Osteocyte (in vitro differentiated cells): ENCODE measurements at regions not wholly inside any gene's neighbourhood (a gene's known extent, or its start where the extent isn't known, plus 50 kb on each side); places are given as distances from the start of the nearest gene placed in this dataset.

ENCODE experiments used
- DNase-seq: peaks from one replicate; pipeline ENCODE4 v3.0.0; 2021; ENCODE audit warnings: mixed read lengths; ENCODE audit not compliant: unreplicated experiment; ENCODE audit errors: extremely low spot score
- H3K27ac Mint-ChIP-seq: one replicate; pipeline ENCODE4 v1.8.0; 2021; ENCODE audit warnings: mild to moderate bottlenecking, mixed read lengths; ENCODE audit not compliant: unreplicated experiment
- H3K27me3 Mint-ChIP-seq: one replicate; pipeline ENCODE4 v1.8.0; 2021; ENCODE audit warnings: mixed read lengths; ENCODE audit not compliant: unreplicated experiment
- H3K36me3 Mint-ChIP-seq: one replicate; pipeline ENCODE4 v1.8.0; 2021; ENCODE audit warnings: mixed read lengths; ENCODE audit not compliant: unreplicated experiment
- H3K4me1 Mint-ChIP-seq: one replicate; pipeline ENCODE4 v1.8.0; 2021; ENCODE audit warnings: mixed read lengths; ENCODE audit not compliant: unreplicated experiment
- H3K4me3 Mint-ChIP-seq: one replicate; pipeline ENCODE4 v1.8.0; 2021; ENCODE audit warnings: mild to moderate bottlenecking, moderate library complexity, mixed read lengths; ENCODE audit not compliant: unreplicated experiment
- H3K9me3 Mint-ChIP-seq: one replicate; pipeline ENCODE4 v1.8.0; 2021; ENCODE audit warnings: mixed read lengths; ENCODE audit not compliant: unreplicated experiment
- CTCF ChIP-seq: fragments of 200-600 bp; sonication (generic); IDR thresholded peaks from 2 replicates; pipeline ENCODE4 v1.5.0; 2021; ENCODE audit warnings: antibody characterized with exemption, mild to moderate bottlenecking, moderate library complexity

- Mint-ChIP-seq H3K4me1 (peaks cover 21% of the 10 kb centered on the region), H3K27me3 (no peaks in the 10 kb centered on the region), H3K9me3 (no peaks in the 10 kb centered on the region), H3K36me3 (no peaks in the 10 kb centered on the region), H3K27ac (no peak overlapping the region), H3K4me3 (no peak overlapping the region)
- no peak for DNase-seq
- no peak for TF ChIP-seq CTCF
Measured at GRCh38 chr2:157168501-157168900, 89.0 kb upstream of the GALNT5 start.

- no peaks in the 10 kb centered on the region for H3K36me3 Mint-ChIP-seq
- no peak for TF ChIP-seq CTCF
- no peak overlapping the region for H3K27ac Mint-ChIP-seq
- no peak overlapping the region for H3K4me3 Mint-ChIP-seq
- H3K9me3 Mint-ChIP-seq, result no peaks in the 10 kb centered on the region
- H3K27me3 Mint-ChIP-seq, result no peaks in the 10 kb centered on the region
- H3K4me1 Mint-ChIP-seq, result peaks cover 33% of the 10 kb centered on the region
- no peak for DNase-seq
Measured at GRCh38 chr2:157169889-157170288, 87.6 kb upstream of the GALNT5 start.

GRCh38 chr2:157170299-157170698, 87.2 kb upstream of the GALNT5 start:
- no peak for TF ChIP-seq CTCF
- H3K4me3 Mint-ChIP-seq, result no peak overlapping the region

GRCh38 chr2:157172239-157172638, 85.3 kb upstream of the GALNT5 start:
- Mint-ChIP-seq H3K27me3 (no peaks in the 10 kb centered on the region), H3K36me3 (no peaks in the 10 kb centered on the region), H3K9me3 (no peaks in the 10 kb centered on the region), H3K4me1 (peaks cover 33% of the 10 kb centered on the region), H3K4me3 (no peak overlapping the region), H3K27ac (no peak overlapping the region)
- DNase-seq, result no peak
- TF ChIP-seq CTCF, result no peak

More at GRCh38 chr2:157170299-157170698, 87.2 kb upstream of the GALNT5 start:
- Mint-ChIP-seq H3K4me1 (peaks cover 33% of the 10 kb centered on the region), H3K27me3 (no peaks in the 10 kb centered on the region), H3K27ac (no peak overlapping the region), H3K9me3 (no peaks in the 10 kb centered on the region), H3K36me3 (no peaks in the 10 kb centered on the region)
- DNase-seq, result no peak

GRCh38 chr2:157172866-157173578, 84.5 kb upstream of the GALNT5 start:
- peak overlapping the region; percentile 42 for H3K4me3 Mint-ChIP-seq
- DNase-seq, result no peak
- no peak for TF ChIP-seq CTCF

More at GRCh38 chr2:157172866-157173578, 84.5 kb upstream of the GALNT5 start:
- Mint-ChIP-seq H3K27ac (peak overlapping the region; percentile 87), H3K4me1 (peaks cover 33% of the 10 kb centered on the region), H3K36me3 (no peaks in the 10 kb centered on the region), H3K27me3 (no peaks in the 10 kb centered on the region), H3K9me3 (no peaks in the 10 kb centered on the region)
